ENCODE measurements at regions not wholly inside any gene's neighbourhood (a gene's known extent, or its start where the extent isn't known, plus 50 kb on each side); places are given as distances from the start of the nearest gene placed in this dataset.

DNA sequence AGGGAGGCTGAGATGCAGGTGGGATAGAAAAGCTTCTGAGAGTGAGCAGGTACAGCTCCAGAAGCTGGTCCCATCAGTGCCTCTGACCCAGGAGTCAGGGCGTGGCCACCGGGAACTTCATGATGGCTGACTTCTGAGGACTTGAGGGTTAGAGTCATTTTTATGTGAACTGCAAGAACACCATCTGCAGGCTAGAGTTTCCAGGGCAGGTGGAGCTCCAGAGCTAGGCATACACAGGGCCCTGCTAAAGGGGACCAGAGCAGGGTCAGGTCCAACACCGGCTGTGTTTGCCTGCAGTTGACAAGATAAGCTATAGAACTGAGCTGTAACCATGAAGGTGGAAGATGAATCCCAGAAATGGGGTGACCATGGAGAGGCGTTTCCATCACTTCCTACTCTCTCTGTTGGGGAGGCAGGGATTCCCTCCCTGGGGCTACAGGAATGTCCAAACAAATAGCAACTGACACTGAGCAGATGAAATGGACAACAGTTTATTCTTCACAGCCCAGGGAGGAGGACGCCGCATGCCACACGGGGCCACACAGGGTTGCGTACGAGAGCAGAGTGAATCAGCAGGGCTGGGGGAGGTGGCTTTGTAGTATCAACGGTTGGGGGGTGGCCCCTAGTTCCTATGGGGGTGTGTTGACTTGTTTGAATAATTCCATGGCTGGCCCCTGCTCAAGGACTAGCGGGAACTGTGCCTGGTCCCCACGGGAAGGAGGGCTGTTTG is 77.6 kb upstream of the ZNF516 start:
- in situ Hi-C loops (cut with HindIII; ENCODE audit: low pct_unique_long_range_greater_than_20kb, low sequenced_read_pairs): no loop called here
- peak; percentile 8 for DNase-seq (ENCODE audit: low read depth, low spot score)

- in situ Hi-C loops (cut with HindIII; ENCODE audit: low pct_unique_long_range_greater_than_20kb, low sequenced_read_pairs): no loop called here
- DNase-seq (ENCODE audit: low read depth, low spot score): no peak
Measured at GRCh38 chr18:76571689-76572088, 76.6 kb upstream of the ZNF516 start.

- in situ Hi-C loops (cut with HindIII; ENCODE audit: low pct_unique_long_range_greater_than_20kb, low sequenced_read_pairs): no loop called here
- DNase-seq (ENCODE audit: low read depth, low spot score): no peak
Measured at GRCh38 chr18:76570856-76571255, 75.8 kb upstream of the ZNF516 start.

DNA sequence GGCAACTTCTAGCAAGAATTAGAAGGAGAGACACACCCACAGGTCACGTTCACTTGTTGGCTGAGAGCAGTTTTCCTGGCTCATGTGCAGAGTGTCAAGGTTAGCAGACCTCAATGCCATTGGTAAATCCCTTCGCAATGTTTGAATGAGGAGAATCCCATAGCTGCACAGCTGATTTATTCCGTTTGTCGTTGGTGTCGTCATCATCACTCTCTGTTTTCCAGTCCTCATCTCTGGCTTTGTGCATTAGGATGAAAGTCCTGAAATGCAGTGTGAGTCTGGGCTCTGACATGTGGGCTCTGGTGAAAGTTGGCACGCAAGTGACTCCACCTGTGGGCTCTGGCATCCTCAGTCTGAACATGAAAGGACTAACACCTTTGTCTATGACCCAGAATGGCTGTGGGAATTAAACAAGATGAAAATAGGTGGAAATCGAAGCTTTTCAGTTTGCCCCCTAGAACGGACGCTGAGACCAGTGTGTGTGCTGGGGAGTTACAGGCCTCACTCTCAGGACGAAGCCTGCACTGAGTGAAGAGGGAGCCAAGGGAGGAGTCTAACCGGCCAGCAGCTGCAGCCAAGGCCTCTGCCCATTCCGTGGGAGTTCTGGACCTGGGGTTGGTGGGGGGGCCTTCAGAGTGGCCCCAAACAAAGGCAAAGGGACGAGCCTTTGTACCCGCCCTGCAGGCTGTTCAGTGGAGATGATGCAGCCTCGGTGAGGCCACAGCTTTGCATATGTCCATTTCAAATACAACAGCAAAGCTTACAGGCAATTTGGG is 74.8 kb upstream of the ZNF516 start:
- DNase-seq (ENCODE audit: low read depth, low spot score): no peak
- in situ Hi-C loops (cut with HindIII; ENCODE audit: low pct_unique_long_range_greater_than_20kb, low sequenced_read_pairs): no loop called here

GRCh38 chr18:76568731-76569130 is 73.7 kb upstream of the ZNF516 start:
- in situ Hi-C loops (cut with HindIII; ENCODE audit: low pct_unique_long_range_greater_than_20kb, low sequenced_read_pairs): no loop called here
- DNase-seq (ENCODE audit: low read depth, low spot score): no peak

GRCh38 chr18:76567835-76568445 is 72.9 kb upstream of the ZNF516 start:
- no peak for DNase-seq (ENCODE audit: low read depth, low spot score)
- in situ Hi-C loops (cut with HindIII; ENCODE audit: low pct_unique_long_range_greater_than_20kb, low sequenced_read_pairs): no loop called here

DNA sequence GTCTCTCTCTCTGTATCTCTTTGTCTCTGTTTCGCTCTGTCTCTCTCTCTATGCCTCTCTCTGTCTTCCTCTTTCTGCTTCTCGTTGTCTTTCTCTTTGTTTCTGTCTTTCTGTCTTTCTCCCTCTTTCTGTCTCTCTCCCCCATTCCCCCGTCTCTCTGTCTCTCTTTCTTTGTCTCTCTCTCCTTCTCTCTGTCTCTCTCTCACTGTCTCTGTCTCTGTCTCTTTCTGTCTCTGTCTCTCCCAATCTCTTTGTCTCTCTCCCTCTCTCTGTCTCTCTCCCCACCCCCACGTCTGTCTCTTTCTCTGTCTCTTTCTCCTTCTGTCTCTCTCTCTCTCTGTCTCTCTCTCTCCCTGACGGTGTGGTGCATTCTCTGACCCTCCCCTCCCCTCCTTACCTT is 71.9 kb upstream of the ZNF516 start:
- DNase-seq (ENCODE audit: low read depth, low spot score): no peak
- in situ Hi-C loops (cut with HindIII; ENCODE audit: low pct_unique_long_range_greater_than_20kb, low sequenced_read_pairs): no loop called here

- in situ Hi-C loops (cut with HindIII; ENCODE audit: low pct_unique_long_range_greater_than_20kb, low sequenced_read_pairs): no loop called here
- DNase-seq (ENCODE audit: low read depth, low spot score): no peak
Measured at GRCh38 chr18:76565238-76566173, 70.5 kb upstream of the ZNF516 start.

GRCh38 chr18:76564655-76565237 is 69.7 kb upstream of the ZNF516 start:
- in situ Hi-C loops (cut with HindIII; ENCODE audit: low pct_unique_long_range_greater_than_20kb, low sequenced_read_pairs): no loop called here
- DNase-seq (ENCODE audit: low read depth, low spot score): no peak

DNA sequence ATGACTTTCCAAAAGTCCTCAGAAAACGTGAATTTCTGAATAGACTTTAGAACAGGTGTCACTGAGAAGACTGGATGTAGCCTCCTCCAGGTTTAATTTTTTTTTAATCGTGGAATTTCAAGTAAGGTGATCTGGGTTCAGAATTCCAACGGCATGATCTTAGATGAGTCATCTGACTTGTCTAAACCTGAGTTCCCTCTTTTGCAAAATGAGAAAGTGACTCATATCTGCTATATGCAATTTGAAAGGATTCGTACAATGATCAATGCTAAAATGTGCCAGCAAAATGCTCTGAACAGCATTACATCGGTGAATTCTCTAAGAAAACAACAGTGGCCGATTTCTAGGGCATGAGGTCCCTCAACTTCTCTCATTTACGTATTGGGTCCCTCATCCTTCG is 69.1 kb upstream of the ZNF516 start:
- in situ Hi-C loops (cut with HindIII; ENCODE audit: low pct_unique_long_range_greater_than_20kb, low sequenced_read_pairs): no loop called here
- DNase-seq (ENCODE audit: low read depth, low spot score): no peak

DNA sequence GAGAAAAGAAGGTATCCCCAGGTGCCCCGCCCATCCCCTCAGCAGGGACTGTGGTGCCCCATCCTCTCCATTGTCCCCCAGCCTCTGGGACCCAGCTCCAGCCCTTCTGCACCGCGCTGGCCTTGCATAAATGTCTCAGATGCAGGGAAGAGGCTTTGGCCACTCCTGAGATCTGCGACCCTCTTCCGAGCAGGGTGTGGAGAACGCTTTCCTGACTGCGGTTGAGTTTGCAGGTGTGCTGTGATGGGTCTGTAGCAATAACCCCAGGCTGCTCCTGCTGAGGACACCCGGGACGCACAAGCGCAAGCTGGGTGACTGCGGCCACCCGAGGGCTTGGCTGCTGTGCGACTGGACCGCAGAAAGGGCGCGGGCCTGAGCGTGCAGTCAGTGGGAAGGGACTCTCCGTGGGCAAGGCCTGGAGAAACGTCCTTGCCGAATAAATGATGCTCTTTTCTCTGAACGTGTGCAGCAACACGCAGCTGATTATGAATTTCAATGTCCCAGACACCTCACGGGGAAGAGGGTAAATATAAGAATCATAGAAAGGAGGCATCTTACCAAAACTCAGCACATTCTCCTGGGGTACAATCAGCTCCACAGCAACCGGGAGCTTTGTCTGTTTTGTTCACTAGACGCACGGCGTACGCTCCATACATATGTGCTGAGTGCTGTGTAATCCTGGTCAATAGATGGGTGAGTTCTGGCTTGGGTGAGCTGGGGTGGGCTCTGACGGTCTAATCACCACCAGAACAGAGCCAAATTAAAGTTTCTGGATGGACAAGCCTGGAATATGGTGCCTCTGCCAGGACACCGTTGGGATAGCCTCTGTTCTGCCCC is 67.5 kb upstream of the ZNF516 start:
- in situ Hi-C loops (cut with HindIII; ENCODE audit: low pct_unique_long_range_greater_than_20kb, low sequenced_read_pairs): no loop called here

DNA sequence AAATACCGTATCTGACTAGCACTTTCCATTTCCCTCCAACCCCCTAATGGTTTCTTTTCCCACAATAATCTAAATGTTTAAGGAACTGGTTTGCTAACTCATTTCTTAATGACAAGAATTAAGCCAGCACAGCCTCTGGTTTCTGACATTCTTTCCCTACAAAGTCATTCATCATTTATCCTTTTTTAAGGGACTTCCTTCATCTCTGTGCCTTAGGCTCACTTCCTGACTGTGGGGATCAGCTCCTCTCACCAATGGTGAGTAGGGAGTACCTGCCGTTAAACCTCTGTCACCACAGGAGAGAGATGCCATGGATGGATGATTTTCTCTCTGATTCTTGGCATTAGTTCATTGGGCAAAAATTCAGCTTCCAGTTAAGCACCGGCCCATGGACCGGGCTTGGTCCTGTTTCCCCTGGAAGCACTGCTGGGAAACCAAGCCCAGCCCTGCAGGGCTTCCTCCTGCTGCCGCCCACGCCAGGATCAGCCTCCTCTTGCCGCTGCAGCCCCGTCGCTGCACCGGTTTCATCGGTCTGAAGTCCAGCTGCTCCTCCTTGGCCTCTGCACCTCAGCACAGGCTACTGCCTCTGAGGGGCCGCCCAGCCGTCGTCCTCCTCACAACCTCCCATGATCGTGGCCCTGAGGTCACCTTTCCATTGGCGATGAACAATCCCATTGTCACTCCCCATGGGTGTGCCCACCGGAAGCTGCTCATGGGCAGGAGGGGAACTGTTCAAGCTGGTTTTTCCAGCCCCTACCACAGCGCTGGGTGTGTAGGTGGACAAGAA is 64.0 kb upstream of the ZNF516 start:
- in situ Hi-C loops (cut with HindIII; ENCODE audit: low pct_unique_long_range_greater_than_20kb, low sequenced_read_pairs): no loop called here
- DNase-seq (ENCODE audit: low read depth, low spot score): no peak

More for the DNA sequence above, 67.5 kb upstream of the ZNF516 start:
- no peak for DNase-seq (ENCODE audit: low read depth, low spot score)

GRCh38 chr18:76557026-76557575 is 62.1 kb upstream of the ZNF516 start:
- no peak for DNase-seq (ENCODE audit: low read depth, low spot score)
- in situ Hi-C loops (cut with HindIII; ENCODE audit: low pct_unique_long_range_greater_than_20kb, low sequenced_read_pairs): no loop called here

DNA sequence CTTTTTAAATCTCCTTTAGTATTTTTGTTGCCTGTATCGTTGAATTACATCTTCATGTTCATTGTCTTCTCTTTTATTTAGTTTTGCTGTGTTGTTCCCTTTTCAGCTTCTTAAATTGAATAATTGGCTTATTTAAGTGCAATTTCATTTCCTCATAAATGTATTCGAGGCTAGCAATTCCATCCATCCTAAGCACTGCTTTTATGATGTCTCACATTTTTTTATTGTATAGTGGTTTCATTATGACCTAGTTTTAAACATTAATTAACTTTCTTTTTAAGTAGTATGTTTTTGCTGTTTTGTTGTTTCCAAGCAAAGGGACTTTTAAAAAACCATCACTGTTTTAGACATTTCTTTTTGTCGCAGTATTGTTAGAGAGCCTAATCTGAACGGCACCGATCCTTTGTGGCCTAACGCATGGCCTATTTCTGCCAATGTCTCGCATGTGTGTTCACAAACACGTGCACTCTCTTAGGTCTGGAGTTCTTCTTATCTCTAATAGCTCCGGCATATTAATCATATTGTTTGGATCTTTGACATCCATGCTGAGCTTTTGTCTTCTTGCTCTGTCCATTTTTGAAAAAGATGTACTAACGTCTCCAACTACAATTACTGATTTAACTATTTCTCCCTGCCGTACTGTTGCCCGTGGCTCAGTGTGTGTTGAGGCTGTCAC is 59.6 kb upstream of the ZNF516 start:
- DNase-seq (ENCODE audit: low read depth, low spot score): no peak
- in situ Hi-C loops (cut with HindIII; ENCODE audit: low pct_unique_long_range_greater_than_20kb, low sequenced_read_pairs): no loop called here
